HUES48 (cell line): ENCODE measurements at regions not wholly inside any gene's neighbourhood (a gene's known extent, or its start where the extent isn't known, plus 50 kb on each side); places are given as distances from the start of the nearest gene placed in this dataset.
"Not testable (repeated sequence)": the region's sequence is repeated elsewhere in the genome, so short reads cannot be mapped to it uniquely, and the experiment has no call there.

Source experiments
- H3K27ac ChIP-seq: one replicate; pipeline ENCODE4 v1.7.0; 2013; ENCODE audit warnings: low read depth, low read length, inconsistent platforms
- H3K27me3 ChIP-seq: 2 replicates; pipeline ENCODE4 v1.6.1; 2013; ENCODE audit warnings: mild to moderate bottlenecking, low read length; ENCODE audit not compliant: control insufficient read depth, insufficient read depth
- H3K36me3 ChIP-seq: 2 replicates; pipeline ENCODE4 v1.6.1; 2013; ENCODE audit warnings: low read length; ENCODE audit not compliant: control insufficient read depth, insufficient read depth
- H3K4me1 ChIP-seq: 2 replicates; pipeline ENCODE4 v1.6.1; 2013; ENCODE audit warnings: mild to moderate bottlenecking, low read length; ENCODE audit not compliant: control insufficient read depth, insufficient read depth
- H3K4me3 ChIP-seq: 2 replicates; pipeline ENCODE4 v1.5.1; 2013; ENCODE audit warnings: mild to moderate bottlenecking, low read depth, low read length
- H3K9ac ChIP-seq: 2 replicates; pipeline ENCODE4 v1.6.1; 2013; ENCODE audit warnings: mild to moderate bottlenecking, low read depth, low read length, moderate library complexity
- H3K9me3 ChIP-seq: 2 replicates; pipeline ENCODE4 v1.6.1; 2013; ENCODE audit warnings: low read length; ENCODE audit not compliant: control insufficient read depth, insufficient read depth

- Histone ChIP-seq H3K36me3 (no peaks in the 10 kb centered on the region), H3K27me3 (no peaks in the 10 kb centered on the region), H3K9me3 (no peaks in the 10 kb centered on the region), H3K4me3 (no peak overlapping the region), H3K27ac (no peak overlapping the region), H3K4me1 (no peaks in the 10 kb centered on the region), H3K9ac (no peak overlapping the region)
These were observed 293.8 kb downstream of the FRK start for GRCh38 chr6:115766745-115767462.

DNA sequence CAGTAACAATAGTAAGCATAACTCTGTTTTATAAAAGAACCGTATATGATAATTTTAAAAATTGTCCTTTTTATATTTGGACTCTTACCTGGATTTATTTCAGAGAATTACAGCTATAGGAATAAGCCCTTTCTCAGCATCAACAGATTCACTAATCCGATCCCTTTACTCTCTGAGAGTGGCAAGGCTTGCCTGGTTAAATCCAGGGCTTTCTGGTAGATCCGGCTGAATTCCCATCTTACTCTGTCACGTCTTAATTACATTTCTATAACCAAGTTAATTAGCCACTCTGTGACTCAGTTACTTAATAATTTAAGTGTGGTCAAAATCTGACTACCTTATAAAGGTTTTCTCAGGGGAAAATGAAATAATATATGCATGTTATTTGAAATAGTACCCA, 294.7 kb downstream of the FRK start:
- Histone ChIP-seq H3K4me1 (no peaks in the 10 kb centered on the region), H3K27ac (no peak overlapping the region), H3K9ac (no peak overlapping the region), H3K36me3 (no peaks in the 10 kb centered on the region), H3K4me3 (no peak overlapping the region), H3K9me3 (no peaks in the 10 kb centered on the region), H3K27me3 (no peaks in the 10 kb centered on the region)

DNA sequence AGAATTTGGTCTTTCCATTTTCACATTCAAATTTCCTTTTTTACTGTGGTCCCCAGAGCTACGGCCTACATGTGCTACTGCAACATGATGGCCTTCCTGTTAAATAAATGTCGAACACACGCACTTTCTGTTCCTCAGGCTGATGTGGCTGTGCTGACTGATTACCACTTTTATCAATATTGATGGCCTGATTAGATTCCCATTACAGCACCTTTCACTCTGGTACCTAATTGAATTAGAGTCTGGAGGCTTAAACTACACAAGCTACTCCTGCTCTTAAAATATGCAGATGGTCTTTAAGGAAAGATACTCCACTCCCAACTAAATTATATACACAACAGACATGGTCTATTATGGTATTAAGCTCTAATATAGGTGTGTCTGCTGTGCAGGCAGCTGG, 301.6 kb downstream of the FRK start:
- H3K9ac ChIP-seq: no peak overlapping the region
- H3K27me3 ChIP-seq: no peaks in the 10 kb centered on the region
- H3K36me3 ChIP-seq: no peaks in the 10 kb centered on the region
- H3K9me3 ChIP-seq: no peaks in the 10 kb centered on the region
- no peak overlapping the region for H3K27ac ChIP-seq
- no peak overlapping the region for H3K4me3 ChIP-seq
- H3K4me1 ChIP-seq: no peaks in the 10 kb centered on the region

GRCh38 chr6:115753446-115753845, 307.2 kb downstream of the FRK start:
- no peak overlapping the region for H3K9ac ChIP-seq
- H3K36me3 ChIP-seq: no peaks in the 10 kb centered on the region
- H3K4me1 ChIP-seq: no peaks in the 10 kb centered on the region
- H3K4me3 ChIP-seq: no peak overlapping the region
- H3K27me3 ChIP-seq: no peaks in the 10 kb centered on the region
- no peaks in the 10 kb centered on the region for H3K9me3 ChIP-seq
- H3K27ac ChIP-seq: no peak overlapping the region

DNA sequence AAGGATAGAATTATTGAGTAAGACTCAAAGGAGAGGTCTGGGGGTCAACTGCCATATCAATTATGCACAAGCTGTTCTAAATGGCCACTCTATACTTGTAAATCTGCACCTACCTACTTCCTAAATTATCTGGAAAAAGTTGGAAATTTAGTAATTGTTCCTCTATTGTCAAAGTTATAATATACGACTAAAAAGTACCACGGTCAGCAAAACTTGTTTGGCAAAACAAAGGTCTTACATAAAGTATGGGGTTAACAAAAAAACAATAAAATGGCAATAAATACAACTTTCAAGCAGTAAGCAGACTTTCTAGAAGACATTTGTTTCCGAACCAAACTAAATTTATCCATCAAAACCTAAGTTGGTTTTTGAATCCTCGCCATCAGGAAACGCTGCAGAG, 309.7 kb downstream of the FRK start:
- H3K27me3 ChIP-seq: no peaks in the 10 kb centered on the region

DNA sequence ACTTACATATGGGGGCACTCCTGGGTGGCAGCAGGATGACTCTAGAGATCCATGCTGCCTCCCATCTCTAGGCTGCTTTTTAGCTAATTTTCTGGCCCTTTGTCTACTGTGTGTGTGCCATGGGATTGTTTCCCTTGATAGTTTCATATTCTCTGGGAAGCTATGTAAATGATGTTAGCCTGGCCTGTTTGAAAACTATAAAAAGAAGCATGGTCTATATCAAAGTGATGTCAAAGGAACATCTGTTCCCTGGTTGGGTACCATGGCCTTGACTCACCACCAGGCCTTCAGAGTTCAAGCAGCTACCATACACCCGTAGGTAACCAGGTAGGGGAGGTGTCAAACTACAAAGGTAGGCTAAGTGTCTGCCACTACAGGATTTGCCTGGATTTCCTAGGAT, 310.4 kb downstream of the FRK start:
- Histone ChIP-seq H3K9ac (no peak overlapping the region), H3K36me3 (no peaks in the 10 kb centered on the region), H3K4me1 (no peaks in the 10 kb centered on the region), H3K27me3 (no peaks in the 10 kb centered on the region), H3K4me3 (no peak overlapping the region), H3K27ac (no peak overlapping the region), H3K9me3 (no peaks in the 10 kb centered on the region)

More for the DNA sequence above, 309.7 kb downstream of the FRK start:
- Histone ChIP-seq H3K27ac (no peak overlapping the region), H3K9me3 (no peaks in the 10 kb centered on the region), H3K4me1 (no peaks in the 10 kb centered on the region), H3K4me3 (no peak overlapping the region), H3K36me3 (no peaks in the 10 kb centered on the region), H3K9ac (no peak overlapping the region)

GRCh38 chr6:115747719-115748118, 313.0 kb downstream of the FRK start:
- Histone ChIP-seq H3K4me1 (no peaks in the 10 kb centered on the region), H3K9ac (no peak overlapping the region), H3K27me3 (no peaks in the 10 kb centered on the region), H3K9me3 (no peaks in the 10 kb centered on the region), H3K27ac (no peak overlapping the region), H3K4me3 (no peak overlapping the region), H3K36me3 (no peaks in the 10 kb centered on the region)

DNA sequence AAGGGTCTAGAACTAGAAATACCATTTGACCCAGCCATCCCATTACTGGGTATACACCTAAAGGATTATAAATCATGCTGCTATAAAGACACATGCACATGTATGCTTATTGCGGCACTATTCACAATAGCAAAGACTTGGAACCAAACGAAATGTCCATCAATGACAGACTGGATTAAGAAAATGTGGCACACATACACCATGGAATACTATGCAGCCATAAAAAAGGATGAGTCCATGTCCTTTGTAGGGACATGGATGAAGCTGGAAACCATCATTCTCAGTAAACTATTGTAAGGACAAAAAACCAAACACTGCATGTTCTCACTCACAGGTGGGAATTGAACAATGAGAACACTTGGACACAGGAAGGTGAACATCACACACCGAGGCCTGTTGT, 314.1 kb downstream of the FRK start:
- not testable (repeated sequence) for H3K36me3 ChIP-seq, H3K4me3 ChIP-seq, H3K27ac ChIP-seq, H3K9me3 ChIP-seq, H3K4me1 ChIP-seq, H3K27me3 ChIP-seq, H3K9ac ChIP-seq

DNA sequence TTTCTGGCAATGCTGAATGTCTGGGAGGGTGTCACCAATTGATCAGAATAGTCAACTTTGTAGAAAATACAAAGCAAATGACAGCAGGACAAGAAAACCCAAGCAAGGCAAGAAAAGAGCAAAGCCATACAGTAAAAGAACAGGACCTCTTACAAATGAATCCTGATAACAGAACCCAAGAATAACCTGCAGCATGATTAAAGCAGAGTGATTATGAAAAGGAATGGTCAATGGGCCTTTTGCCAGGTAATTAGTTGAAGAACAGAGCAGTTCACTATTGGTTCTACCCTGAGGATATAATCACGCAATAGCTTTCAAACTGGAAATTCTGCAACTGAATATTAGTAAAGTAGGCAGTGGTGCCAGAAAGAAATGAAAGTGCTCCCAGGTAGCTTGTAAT, 319.8 kb downstream of the FRK start:
- Histone ChIP-seq H3K27ac (no peak overlapping the region), H3K36me3 (no peaks in the 10 kb centered on the region), H3K4me3 (no peak overlapping the region), H3K9ac (no peak overlapping the region), H3K4me1 (no peaks in the 10 kb centered on the region), H3K9me3 (peaks cover 5% of the 10 kb centered on the region), H3K27me3 (no peaks in the 10 kb centered on the region)

DNA sequence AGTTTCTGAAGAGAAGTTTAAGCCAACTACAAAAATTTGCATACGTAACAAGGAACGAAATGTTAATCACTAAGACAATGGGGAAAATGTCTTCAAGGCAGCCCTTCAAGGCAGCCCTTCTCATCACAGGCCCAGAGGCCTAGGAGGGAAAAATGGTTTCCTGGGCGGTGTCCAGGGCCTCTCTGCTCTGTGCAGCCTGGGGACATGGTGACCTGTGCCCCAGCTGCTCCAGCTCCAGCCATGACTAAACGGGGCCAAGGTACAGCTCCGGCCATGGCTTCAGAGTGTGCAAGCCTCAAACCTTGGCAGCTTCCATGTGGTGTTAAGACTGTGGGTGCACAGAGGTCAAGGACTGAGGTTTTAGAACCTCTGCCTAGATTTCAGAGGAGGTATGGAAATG, 325.1 kb downstream of the FRK start:
- peaks cover 14% of the 10 kb centered on the region for H3K9me3 ChIP-seq
- no peak overlapping the region for H3K4me3 ChIP-seq
- H3K27ac ChIP-seq: no peak overlapping the region
- H3K9ac ChIP-seq: no peak overlapping the region
- no peaks in the 10 kb centered on the region for H3K4me1 ChIP-seq
- no peaks in the 10 kb centered on the region for H3K36me3 ChIP-seq
- H3K27me3 ChIP-seq: no peaks in the 10 kb centered on the region

DNA sequence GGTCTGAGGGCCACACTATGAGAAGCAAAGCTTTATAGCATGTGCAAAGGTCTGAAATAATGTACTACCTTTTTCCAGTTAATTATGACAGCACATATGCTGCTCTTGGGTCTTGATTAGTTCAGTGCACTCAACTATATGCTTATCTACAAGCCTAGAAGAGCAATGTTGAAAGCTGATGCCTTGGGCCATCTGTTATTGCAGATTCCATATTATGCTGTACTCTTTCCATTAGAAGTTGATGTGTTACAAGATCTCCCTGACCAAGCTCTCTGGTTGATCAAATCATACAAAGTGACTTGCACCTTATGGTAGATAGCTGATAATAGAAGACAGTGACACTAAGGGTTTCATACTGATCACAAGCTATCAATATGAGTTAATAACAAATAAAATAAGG, 327.3 kb downstream of the FRK start:
- no peaks in the 10 kb centered on the region for H3K27me3 ChIP-seq
- no peak overlapping the region for H3K27ac ChIP-seq
- H3K36me3 ChIP-seq: no peaks in the 10 kb centered on the region
- H3K4me1 ChIP-seq: no peaks in the 10 kb centered on the region
- H3K4me3 ChIP-seq: no peak overlapping the region
- peaks cover 14% of the 10 kb centered on the region for H3K9me3 ChIP-seq
- no peak overlapping the region for H3K9ac ChIP-seq

GRCh38 chr6:115729036-115729435, 331.7 kb downstream of the FRK start:
- Histone ChIP-seq H3K36me3 (no peaks in the 10 kb centered on the region), H3K4me3 (no peak overlapping the region), H3K4me1 (no peaks in the 10 kb centered on the region), H3K27me3 (no peaks in the 10 kb centered on the region), H3K9me3 (no peaks in the 10 kb centered on the region), H3K9ac (no peak overlapping the region), H3K27ac (no peak overlapping the region)
